DMS153 (cell line): ENCODE measurements at regions not wholly inside any gene's neighbourhood (a gene's known extent, or its start where the extent isn't known, plus 50 kb on each side); places are given as distances from the start of the nearest gene placed in this dataset.
A peak's percentile ranks its signal among the peaks of the same experiment; 100 is the strongest.
"Not testable (repeated sequence)": the region's sequence is repeated elsewhere in the genome, so short reads cannot be mapped to it uniquely, and the experiment has no call there.

Experiments used
- DNase-seq: peaks from one replicate; lab custom pipeline; 2025; lab: John Stamatoyannopoulos, UW

- DNase-seq: no peak
These were observed 121.1 kb downstream of the BOD1 start for GRCh38 chr5:173495225-173495904.

DNA sequence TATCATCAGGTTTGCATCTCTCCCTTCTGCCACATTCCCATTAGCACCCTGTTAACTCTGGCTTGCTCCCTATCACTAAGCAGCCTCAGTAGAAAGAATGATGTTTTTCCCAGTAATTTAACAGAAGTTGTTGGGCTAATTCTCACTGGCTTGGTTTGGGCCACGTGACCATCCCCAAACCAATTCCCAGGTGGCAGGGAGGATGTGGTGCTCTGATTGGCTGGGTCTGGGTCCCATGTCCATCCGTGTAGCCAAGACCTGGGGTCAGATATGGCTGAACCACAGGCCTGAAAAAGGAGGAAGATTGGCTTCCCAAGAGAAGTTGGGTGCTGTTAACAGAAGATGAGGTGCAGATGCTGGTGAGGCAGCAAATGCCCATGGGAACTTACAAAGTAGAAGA is 122.0 kb downstream of the BOD1 start:
- no peak for DNase-seq

DNA sequence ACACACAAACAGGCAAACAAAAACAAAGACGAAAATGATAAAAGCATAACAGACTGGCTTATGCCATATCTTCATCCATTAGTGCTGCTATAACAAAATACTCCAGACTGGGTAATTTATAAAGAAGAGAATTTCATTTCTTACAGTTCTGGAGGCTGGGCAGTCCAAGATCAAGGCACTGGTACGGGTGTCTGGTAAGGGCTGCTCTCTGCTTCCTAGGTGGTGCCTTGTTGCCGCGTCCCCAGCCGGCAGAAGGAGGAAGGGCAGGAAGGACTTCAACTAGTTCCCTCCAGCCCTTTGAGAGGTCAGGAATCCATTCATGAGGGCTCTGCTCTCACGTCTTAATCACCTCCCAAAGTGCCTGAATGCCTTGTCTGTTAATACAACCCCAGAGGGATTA is 122.6 kb downstream of the BOD1 start:
- no peak for DNase-seq

DNA sequence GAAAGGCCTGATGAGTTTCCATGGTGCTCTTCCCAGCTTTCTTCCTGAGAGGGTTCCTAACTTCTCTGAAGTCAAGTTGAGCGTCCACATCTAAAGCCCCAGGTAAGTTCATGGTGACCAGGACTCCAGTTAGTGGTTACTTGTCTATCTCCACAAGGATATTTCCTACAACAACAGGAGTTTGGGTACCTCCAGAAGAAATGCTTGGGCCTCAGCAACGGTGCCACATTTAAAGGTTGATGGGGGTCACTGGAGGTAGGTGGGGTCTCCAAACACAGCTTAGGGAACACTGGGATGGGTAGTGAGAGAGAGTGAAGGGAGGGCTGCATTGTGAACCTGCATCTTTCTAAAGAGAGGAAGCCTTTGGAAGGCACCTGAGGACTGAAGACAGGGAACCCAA is 123.4 kb downstream of the BOD1 start:
- DNase-seq: no peak

DNA sequence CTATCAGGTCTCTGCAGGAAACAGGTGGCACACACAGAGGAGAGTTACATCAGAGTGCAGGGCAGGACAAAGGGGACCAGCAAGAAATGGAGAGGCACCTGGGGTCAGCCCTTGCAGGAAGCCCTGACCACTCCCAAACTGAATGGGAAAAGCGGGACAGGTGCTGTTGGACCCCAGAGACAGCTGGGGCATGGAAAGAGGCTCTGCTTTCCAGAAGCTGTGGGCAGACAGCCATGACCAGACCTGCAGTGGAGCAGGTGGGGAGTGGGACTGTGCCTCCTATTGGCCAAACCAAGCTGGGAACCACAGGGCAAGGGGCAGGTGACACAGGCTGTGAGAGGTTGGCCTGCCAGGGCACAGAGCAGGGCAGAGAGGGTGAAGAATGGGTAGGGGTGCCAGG is 125.8 kb downstream of the BOD1 start:
- DNase-seq: no peak

DNA sequence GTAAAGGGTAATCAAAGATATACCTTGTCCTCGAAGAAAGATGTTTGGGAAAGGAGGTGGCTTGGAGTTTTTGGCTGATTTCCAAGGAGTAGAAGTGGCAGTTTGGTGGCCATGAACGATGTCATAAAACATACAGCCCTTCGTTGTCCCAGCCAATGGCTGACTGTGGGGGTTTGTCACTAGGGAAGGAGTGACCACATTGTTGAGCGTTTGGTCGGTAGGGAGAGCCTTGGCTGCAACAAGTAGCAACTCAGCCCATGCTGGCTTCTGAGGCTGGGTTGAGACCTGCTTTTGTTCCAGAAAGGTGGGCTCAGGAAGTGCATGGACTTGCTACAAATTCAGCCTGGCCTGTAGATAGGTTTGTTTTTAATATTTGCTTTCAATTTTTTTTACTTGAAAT is 128.3 kb downstream of the BOD1 start:
- no peak for DNase-seq

DNA sequence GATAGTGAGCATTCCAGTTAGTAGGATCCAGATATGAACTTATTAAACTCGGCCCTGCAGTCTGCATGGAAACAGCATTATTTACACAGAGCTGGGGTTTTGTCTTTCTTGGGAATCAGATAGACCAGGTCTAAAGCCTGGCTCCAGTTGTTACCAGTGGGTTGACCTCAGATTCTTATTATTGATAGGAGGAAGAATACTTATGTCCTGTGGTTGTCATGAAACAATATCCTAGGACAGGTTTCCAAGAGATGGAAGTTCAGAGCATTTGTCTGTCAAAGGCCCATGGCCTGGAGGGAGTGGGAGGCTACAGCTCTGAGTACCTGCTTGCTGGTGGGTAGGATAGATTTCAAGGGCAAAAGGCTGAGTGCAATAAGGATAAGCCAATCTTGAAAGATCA is 129.2 kb downstream of the BOD1 start:
- no peak for DNase-seq

- no peak for DNase-seq
These were observed 129.9 kb downstream of the BOD1 start for GRCh38 chr5:173486355-173487225.

DNA sequence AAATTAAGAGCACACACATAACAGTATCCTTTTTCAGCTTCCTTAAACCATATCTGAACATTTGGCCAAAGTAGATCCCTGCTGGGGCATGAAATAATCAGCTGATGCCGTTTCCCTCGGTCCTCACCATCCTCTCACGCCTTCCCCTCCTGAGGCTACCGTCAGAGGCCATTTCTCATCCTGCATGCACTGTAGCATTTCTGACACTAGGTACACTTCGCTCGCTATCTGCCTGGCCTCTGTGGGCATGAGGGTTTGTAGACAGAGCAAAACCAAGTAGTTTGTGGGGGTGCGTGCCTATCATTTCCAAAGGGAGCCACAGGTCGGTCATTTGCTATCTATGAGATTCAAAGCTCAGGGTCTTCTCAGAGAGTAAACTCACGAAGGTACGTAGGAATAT is 131.9 kb downstream of the BOD1 start:
- DNase-seq: no peak

DNA sequence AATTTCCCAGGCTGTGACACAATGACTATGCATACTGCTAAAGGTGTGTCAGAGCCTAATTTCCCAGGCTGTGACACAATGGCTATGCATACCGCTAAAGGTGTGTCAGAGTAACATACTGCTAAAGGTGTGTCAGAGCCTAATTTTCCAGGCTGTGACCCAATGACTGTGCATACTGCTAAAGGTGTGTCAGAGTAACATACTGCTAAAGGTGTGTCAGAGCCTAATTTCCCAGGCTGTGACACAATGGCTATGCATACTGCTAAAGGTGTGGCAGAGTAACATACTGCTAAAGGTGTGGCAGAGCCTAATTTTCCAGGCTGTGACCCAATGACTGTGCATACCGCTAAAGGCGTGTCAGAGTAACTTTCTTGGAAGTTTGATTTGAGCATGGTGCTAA is 132.9 kb downstream of the BOD1 start:
- DNase-seq: not testable (repeated sequence)

DNA sequence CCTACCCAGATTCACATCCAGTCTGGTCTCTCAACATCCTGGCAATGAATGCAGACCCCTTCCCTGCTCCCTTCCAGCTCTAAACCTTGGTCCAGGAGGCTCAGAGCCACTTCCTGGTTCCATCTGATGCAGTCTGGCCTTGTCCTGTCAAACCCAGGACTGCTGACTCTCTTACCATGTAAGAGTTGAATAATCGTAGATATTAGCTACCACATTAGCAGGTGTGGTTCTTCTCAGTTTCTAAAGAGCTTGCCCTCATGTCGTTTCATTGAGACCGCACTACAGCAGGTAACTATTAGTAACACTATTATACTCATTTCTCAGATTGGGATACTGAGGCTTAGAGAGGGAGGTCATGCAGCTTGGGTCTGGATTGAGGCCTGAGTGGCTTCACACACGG is 133.3 kb downstream of the BOD1 start:
- DNase-seq: no peak

DNA sequence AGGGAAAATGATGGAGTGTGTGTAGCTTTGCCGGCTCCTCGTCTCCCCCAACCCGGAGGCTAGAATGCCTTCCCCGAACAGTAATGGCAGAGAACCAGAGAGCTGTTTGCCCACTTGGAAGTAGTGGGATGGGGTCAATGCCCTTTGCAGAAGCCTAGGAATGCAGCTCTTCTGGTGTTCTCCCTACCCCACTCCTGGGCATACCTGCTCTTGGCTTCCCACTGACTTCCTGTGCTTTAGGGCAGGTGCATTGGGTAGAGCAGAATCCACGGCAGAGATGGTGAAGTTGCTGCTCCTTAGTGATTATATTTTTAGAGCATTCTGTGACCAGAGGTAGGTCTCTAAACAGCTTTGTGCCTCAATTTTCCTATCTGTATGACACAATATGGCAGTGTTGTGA is 134.6 kb downstream of the BOD1 start:
- DNase-seq: no peak

- DNase-seq: no peak
These were observed 135.6 kb downstream of the BOD1 start for GRCh38 chr5:173480896-173481295.

- no peak for DNase-seq
These were observed 136.7 kb downstream of the BOD1 start for GRCh38 chr5:173479711-173480110.

GRCh38 chr5:173477345-173478040 is 139.0 kb downstream of the BOD1 start:
- DNase-seq: no peak

DNA sequence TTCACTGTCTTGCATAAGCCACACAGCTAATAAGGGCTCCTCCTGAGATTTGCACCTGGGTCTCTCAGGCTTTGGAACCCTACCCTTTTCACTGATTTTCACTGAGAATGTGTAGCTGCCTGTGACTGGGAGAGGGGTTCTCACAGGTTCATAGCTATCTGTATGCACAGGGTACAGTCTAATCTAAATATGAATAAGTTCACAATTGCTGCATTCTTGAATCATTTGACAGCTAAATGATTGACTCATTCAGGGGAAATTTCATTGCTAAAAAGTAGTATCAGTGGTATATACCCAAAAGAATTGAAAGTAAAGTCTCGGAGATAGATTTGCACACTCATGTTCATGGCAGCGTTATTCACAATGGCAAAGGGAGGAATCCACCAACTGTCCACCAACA is 140.7 kb downstream of the BOD1 start:
- no peak for DNase-seq

GRCh38 chr5:173474881-173475287 is 141.6 kb downstream of the BOD1 start:
- peak; percentile 12 for DNase-seq

- DNase-seq: no peak
These were observed 143.2 kb downstream of the BOD1 start for GRCh38 chr5:173473288-173473687.

DNA sequence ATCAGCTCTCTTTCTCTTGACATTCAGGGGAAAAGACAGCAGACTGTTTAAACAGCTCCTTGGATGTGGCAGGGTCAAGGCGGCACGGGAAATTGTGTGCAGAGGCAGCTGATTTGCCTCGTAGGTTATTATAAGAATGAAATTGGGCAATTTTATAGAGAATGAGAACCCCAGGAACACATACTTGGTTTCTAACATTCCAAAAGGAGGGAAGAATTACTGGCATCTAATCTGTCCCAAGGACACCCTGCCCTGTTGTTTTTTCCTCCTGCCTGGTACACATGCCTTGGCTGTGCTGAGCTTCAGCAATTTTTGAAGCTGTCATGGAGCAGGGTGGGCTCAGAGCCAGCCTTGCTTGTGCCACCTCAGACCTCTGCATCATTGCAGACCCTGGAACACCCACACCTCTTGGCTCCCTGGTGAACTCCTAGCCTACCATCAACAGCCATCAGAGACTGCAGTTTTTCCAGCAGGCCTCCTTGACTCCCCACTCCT is 143.6 kb downstream of the BOD1 start:
- no peak for DNase-seq

- no peak for DNase-seq
These were observed 143.9 kb upstream of the STC2 start for GRCh38 chr5:173472164-173472563.

GRCh38 chr5:173468821-173469251 is 140.6 kb upstream of the STC2 start:
- DNase-seq: no peak

DNA sequence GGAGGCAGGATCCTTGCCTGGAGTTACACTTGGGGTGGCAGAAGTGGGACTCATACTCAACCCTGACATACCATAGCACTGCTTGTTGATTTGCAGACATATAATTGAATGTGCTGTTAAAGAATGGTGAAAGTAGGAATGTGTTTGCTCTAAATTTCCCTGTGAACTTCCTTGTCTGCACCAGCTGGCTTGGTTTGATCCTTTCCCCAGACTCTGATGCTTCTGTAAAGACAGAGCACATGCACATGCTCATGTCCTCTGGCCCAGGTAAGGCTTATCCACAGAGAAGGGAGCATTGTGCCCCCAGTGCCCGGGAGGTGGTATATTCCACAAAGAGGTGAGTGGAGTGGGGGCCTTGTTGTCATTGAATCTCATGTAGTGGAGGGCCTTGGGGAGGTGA is 138.0 kb upstream of the STC2 start:
- DNase-seq: no peak

GRCh38 chr5:173464813-173465212 is 136.6 kb upstream of the STC2 start:
- no peak for DNase-seq
